Activated CD4-positive, alpha-beta T cell treated with anti-CD3 and anti-CD28 coated beads, Interleukin-2, amount 10 ng/mL, durations not matched to agents 24 days and 14 days (primary cell): ENCODE measurements at regions not wholly inside any gene's neighbourhood (a gene's known extent, or its start where the extent isn't known, plus 50 kb on each side); places are given as distances from the start of the nearest gene placed in this dataset.
"Not testable (repeated sequence)": the region's sequence is repeated elsewhere in the genome, so short reads cannot be mapped to it uniquely, and the experiment has no call there.

Experiments
- DNase-seq: peaks from one replicate; pipeline ENCODE4 v3.0.0; 2022
- H3K27ac Mint-ChIP-seq: one replicate; pipeline ENCODE4 v1.8.0; 2022; ENCODE audit warnings: mild to moderate bottlenecking, mixed read lengths
- H3K27me3 Mint-ChIP-seq: one replicate; pipeline ENCODE4 v1.8.0; 2022; ENCODE audit warnings: mixed read lengths
- H3K36me3 Mint-ChIP-seq: one replicate; pipeline ENCODE4 v1.8.0; 2022; ENCODE audit warnings: low read depth, mild to moderate bottlenecking, mixed read lengths
- H3K4me1 Mint-ChIP-seq: one replicate; pipeline ENCODE4 v1.8.0; 2021; ENCODE audit warnings: mixed read lengths
- H3K4me3 Mint-ChIP-seq: one replicate; pipeline ENCODE4 v1.8.0; 2022; ENCODE audit warnings: mild to moderate bottlenecking, moderate library complexity, mixed read lengths
- H3K9me3 Mint-ChIP-seq: one replicate; pipeline ENCODE4 v1.8.0; 2021; ENCODE audit warnings: mixed read lengths
- intact Hi-C: fragments of 100-400 bp; cut with micrococcal nuclease; formaldehyde crosslinking; loops from one replicate; pipeline ENCODE4 v1.15.1; 2023

GRCh38 chr6:167208819-167209576 lies 51.2 kb upstream of the GPR31 start:
- Mint-ChIP-seq H3K36me3 (no peaks in the 10 kb centered on the region), H3K4me3 (no peak overlapping the region), H3K9me3 (no peaks in the 10 kb centered on the region), H3K4me1 (peaks cover 3% of the 10 kb centered on the region), H3K27me3 (peaks cover 3% of the 10 kb centered on the region), H3K27ac (no peak overlapping the region)
- intact Hi-C loops, result no loop called here
- DNase-seq, result no peak

- H3K27ac Mint-ChIP-seq, result no peak overlapping the region
- H3K9me3 Mint-ChIP-seq, result no peaks in the 10 kb centered on the region
- H3K4me3 Mint-ChIP-seq, result no peak overlapping the region
- DNase-seq, result no peak
- no peaks in the 10 kb centered on the region for H3K36me3 Mint-ChIP-seq
- intact Hi-C loops, result no loop called here
- H3K4me1 Mint-ChIP-seq, result peaks cover 3% of the 10 kb centered on the region
- peaks cover 5% of the 10 kb centered on the region for H3K27me3 Mint-ChIP-seq
These were observed 51.8 kb upstream of the GPR31 start for GRCh38 chr6:167209577-167209975.

- intact Hi-C loops, result loop anchor here (10.0 kb wide), 1 partner anchor 144 kb away; no protein-coding TSS in a partner anchor
- peaks cover 5% of the 10 kb centered on the region for H3K27me3 Mint-ChIP-seq
- H3K9me3 Mint-ChIP-seq, result no peaks in the 10 kb centered on the region
- DNase-seq, result no peak
- no peak overlapping the region for H3K27ac Mint-ChIP-seq
- no peaks in the 10 kb centered on the region for H3K36me3 Mint-ChIP-seq
- peaks cover 3% of the 10 kb centered on the region for H3K4me1 Mint-ChIP-seq
- no peak overlapping the region for H3K4me3 Mint-ChIP-seq
These were observed 52.9 kb upstream of the GPR31 start for GRCh38 chr6:167210375-167211294.

- intact Hi-C loops, result loop anchor here (10.0 kb wide), 1 partner anchor 144 kb away; no protein-coding TSS in a partner anchor
- H3K4me1 Mint-ChIP-seq, result peaks cover 3% of the 10 kb centered on the region
These were observed 53.5 kb upstream of the GPR31 start for GRCh38 chr6:167211295-167211648.

GRCh38 chr6:167211881-167212712 lies 54.3 kb upstream of the GPR31 start:
- Mint-ChIP-seq H3K36me3 (no peaks in the 10 kb centered on the region), H3K9me3 (no peaks in the 10 kb centered on the region), H3K4me1 (peaks cover 3% of the 10 kb centered on the region), H3K27ac (no peak overlapping the region), H3K27me3 (peaks cover 2% of the 10 kb centered on the region), H3K4me3 (no peak overlapping the region)
- no peak for DNase-seq
- intact Hi-C loops, result loop anchor here (10.0 kb wide), 1 partner anchor 143 kb away; no protein-coding TSS in a partner anchor

More at GRCh38 chr6:167211295-167211648, 53.5 kb upstream of the GPR31 start:
- Mint-ChIP-seq H3K4me3 (no peak overlapping the region), H3K9me3 (no peaks in the 10 kb centered on the region), H3K36me3 (no peaks in the 10 kb centered on the region), H3K27ac (no peak overlapping the region), H3K27me3 (peaks cover 5% of the 10 kb centered on the region)
- DNase-seq, result no peak

- Mint-ChIP-seq H3K4me3 (no peak overlapping the region), H3K27me3 (peaks cover 2% of the 10 kb centered on the region), H3K36me3 (no peaks in the 10 kb centered on the region), H3K4me1 (peaks cover 3% of the 10 kb centered on the region), H3K9me3 (no peaks in the 10 kb centered on the region), H3K27ac (no peak overlapping the region)
- no peak for DNase-seq
- intact Hi-C loops, result loop anchor here (10.0 kb wide), 1 partner anchor 142 kb away; no protein-coding TSS in a partner anchor
These were observed 54.9 kb upstream of the GPR31 start for GRCh38 chr6:167212713-167213005.

GRCh38 chr6:167214206-167214605 lies 56.4 kb upstream of the GPR31 start:
- Mint-ChIP-seq H3K4me1 (peaks cover 3% of the 10 kb centered on the region), H3K27me3 (peaks cover 4% of the 10 kb centered on the region), H3K4me3 (no peak overlapping the region), H3K9me3 (no peaks in the 10 kb centered on the region), H3K27ac (no peak overlapping the region), H3K36me3 (no peaks in the 10 kb centered on the region)
- no peak for DNase-seq
- intact Hi-C loops, result loop anchor here (10.0 kb wide), 1 partner anchor 141 kb away; no protein-coding TSS in a partner anchor

- not testable (repeated sequence) for H3K4me3 Mint-ChIP-seq, H3K27me3 Mint-ChIP-seq, H3K36me3 Mint-ChIP-seq, H3K9me3 Mint-ChIP-seq, H3K4me1 Mint-ChIP-seq, H3K27ac Mint-ChIP-seq, DNase-seq
- intact Hi-C loops, result loop anchor here (10.0 kb wide), 1 partner anchor 139 kb away; no protein-coding TSS in a partner anchor
These were observed 57.9 kb upstream of the GPR31 start for GRCh38 chr6:167215429-167216250.

- not testable (repeated sequence) for H3K27me3 Mint-ChIP-seq, H3K4me3 Mint-ChIP-seq, H3K9me3 Mint-ChIP-seq, H3K4me1 Mint-ChIP-seq, H3K36me3 Mint-ChIP-seq, DNase-seq, H3K27ac Mint-ChIP-seq
- intact Hi-C loops, result loop anchor here (10.0 kb wide), 1 partner anchor 138 kb away; no protein-coding TSS in a partner anchor
These were observed 58.7 kb upstream of the GPR31 start for GRCh38 chr6:167216390-167217050.

GRCh38 chr6:167217073-167217472 lies 59.3 kb upstream of the GPR31 start:
- not testable (repeated sequence) for H3K27me3 Mint-ChIP-seq, DNase-seq, H3K27ac Mint-ChIP-seq, H3K4me3 Mint-ChIP-seq, H3K9me3 Mint-ChIP-seq, H3K36me3 Mint-ChIP-seq, H3K4me1 Mint-ChIP-seq
- intact Hi-C loops, result loop anchor here (10.0 kb wide), 1 partner anchor 138 kb away; no protein-coding TSS in a partner anchor

GRCh38 chr6:167217951-167218759 lies 60.4 kb upstream of the GPR31 start:
- H3K27me3 Mint-ChIP-seq, H3K4me3 Mint-ChIP-seq, H3K27ac Mint-ChIP-seq, H3K9me3 Mint-ChIP-seq, H3K36me3 Mint-ChIP-seq, H3K4me1 Mint-ChIP-seq: not testable (repeated sequence)
- intact Hi-C loops, result loop anchor here (10.0 kb wide), 1 partner anchor 137 kb away; no protein-coding TSS in a partner anchor
- peak; percentile 65 for DNase-seq

- not testable (repeated sequence) for H3K4me1 Mint-ChIP-seq, H3K4me3 Mint-ChIP-seq, H3K9me3 Mint-ChIP-seq, H3K27me3 Mint-ChIP-seq, H3K27ac Mint-ChIP-seq, H3K36me3 Mint-ChIP-seq, DNase-seq
- intact Hi-C loops, result loop anchor here (10.0 kb wide), 1 partner anchor 136 kb away; no protein-coding TSS in a partner anchor
These were observed 61.3 kb upstream of the GPR31 start for GRCh38 chr6:167219079-167219478.
